ENCODE measurements at regions not wholly inside any gene's neighbourhood (a gene's known extent, or its start where the extent isn't known, plus 50 kb on each side); places are given as distances from the start of the nearest gene placed in this dataset.

DNA sequence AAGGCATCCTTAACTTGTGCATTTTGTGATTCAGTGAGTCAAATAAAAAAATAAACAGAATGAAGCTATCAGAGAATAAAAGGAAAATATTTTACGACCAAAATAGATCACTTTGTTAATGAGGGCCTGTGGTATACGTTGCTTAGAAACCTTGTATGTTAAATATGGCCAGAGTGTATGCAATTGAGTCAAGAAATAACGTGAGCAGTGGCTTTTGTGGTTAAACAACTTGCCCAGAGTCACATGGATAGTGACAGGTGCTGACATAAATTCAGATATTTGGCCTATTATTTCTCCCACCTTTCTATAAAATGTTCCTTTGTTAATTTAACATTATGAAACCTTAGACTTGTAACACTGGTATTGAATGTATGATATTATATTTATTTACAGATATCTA, 393.4 kb downstream of the PABPC4L start:
- no peak for TF ChIP-seq NFRKB (IDR thresholded peaks at IDR 0.05)
- TF ChIP-seq SP1 (IDR thresholded peaks at IDR 0.05): no peak
- TF ChIP-seq BHLHE40 (IDR thresholded peaks at IDR 0.05; ENCODE audit: borderline replicate concordance): no peak
- TF ChIP-seq FOXK2 (IDR thresholded peaks at IDR 0.05): no peak
- TF ChIP-seq TARDBP (IDR thresholded peaks at IDR 0.05): no peak
- no peak for TF ChIP-seq ARNT (IDR thresholded peaks at IDR 0.05)
- TF ChIP-seq FOXM1 (IDR thresholded peaks at IDR 0.05; ENCODE audit: borderline replicate concordance): no peak
- TF ChIP-seq ELF4 (IDR thresholded peaks at IDR 0.05): no peak
- no peak for TF ChIP-seq PKNOX1 (IDR thresholded peaks at IDR 0.05)
- TF ChIP-seq CTBP1 (IDR thresholded peaks at IDR 0.05; ENCODE audit: borderline replicate concordance): no peak
- TF ChIP-seq FOXA1 (IDR thresholded peaks at IDR 0.05): no peak
- TF ChIP-seq HDGF (IDR thresholded peaks at IDR 0.05; ENCODE audit: borderline replicate concordance): no peak
- TF ChIP-seq ZNF384 (IDR thresholded peaks at IDR 0.05): no peak
- no peak for TF ChIP-seq L3MBTL2 (conservative IDR thresholded peaks at IDR 0.05)

All from HEK293T (cell line).